ENCODE measurements at regions not wholly inside any gene's neighbourhood (a gene's known extent, or its start where the extent isn't known, plus 50 kb on each side); places are given as distances from the start of the nearest gene placed in this dataset.

DNA sequence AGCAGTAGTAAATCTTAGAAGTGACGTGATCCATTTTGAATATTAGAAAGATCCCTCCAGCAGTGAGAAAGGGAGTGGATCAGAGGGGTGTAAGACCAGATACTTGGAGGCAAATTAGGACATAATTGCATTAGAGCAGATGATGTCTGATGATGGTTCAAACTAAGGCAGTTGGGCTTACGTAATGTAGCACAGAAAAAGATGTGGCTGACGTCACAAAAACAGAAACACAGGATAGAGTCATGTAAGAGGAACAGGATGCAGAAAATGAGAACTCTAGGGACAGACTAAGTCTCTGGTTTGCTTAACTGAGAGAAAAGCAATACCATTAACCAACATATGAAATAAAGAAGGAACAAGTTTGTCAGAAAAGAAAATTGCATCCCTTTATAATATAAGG is 392.5 kb upstream of the DACH1 start:
- FAIRE-seq, result no peak
- H3K4me1 ChIP-seq (ENCODE audit: control insufficient read depth, insufficient read depth, low read length), result no peaks in the 10 kb centered on the region
- H3K36me3 ChIP-seq (ENCODE audit: control insufficient read depth in 2 of 2, insufficient read depth in 2 of 2, low read length in 1 of 2), result no peaks in the 10 kb centered on the region
- no peaks in the 10 kb centered on the region for H3K9me3 ChIP-seq (replicated peaks; ENCODE audit: control insufficient read depth, insufficient read depth, low read length)
- CTCF ChIA-PET, result no interaction called here
- SMC1A ChIA-PET (ENCODE audit: uncharacterized antibody, unreplicated experiment), result no interaction called here
- POLR2A ChIA-PET, result no interaction called here
- no peak overlapping the region for H3K4me3 ChIP-seq
- H3K27ac ChIP-seq (ENCODE audit: control insufficient read depth, insufficient read depth), result no peak overlapping the region
- TF ChIP-seq TCF12 (IDR thresholded peaks at IDR 0.05; ENCODE audit: low read depth, low read length) (no peak), KAT2A (conservative IDR thresholded peaks at IDR 0.05; ENCODE audit: control insufficient read depth, low read depth, low read length) (no peak)
- no peaks in the 10 kb centered on the region for H4K20me1 ChIP-seq (ENCODE audit: control insufficient read depth, insufficient read depth)
- no peak for ATAC-seq
- 0% methylated on average over 3 of the region's 3 CpGs for WGBS (ENCODE audit: insufficient coverage, insufficient replicate concordance, low lambda C conversion rate, missing lambda C conversion rate)
- no peak overlapping the region for H3K4me2 ChIP-seq (ENCODE audit: control insufficient read depth, insufficient read depth)
- intact Hi-C loops (cut with micrococcal nuclease; ENCODE audit: unreplicated experiment) (no loop called here), in situ Hi-C loops (cut with MboI) (no loop called here)
- no peak overlapping the region for H2AFZ ChIP-seq (ENCODE audit: control insufficient read depth, low read depth, low read length)
- H3K9ac ChIP-seq (ENCODE audit: control insufficient read depth, insufficient read depth, low read length), result no peak overlapping the region
- H3K27me3 ChIP-seq (replicated peaks in 1 of 2; ENCODE audit: control insufficient read depth in 2 of 2, insufficient read depth in 2 of 2, low read length in 1 of 2), result no peaks in the 10 kb centered on the region
- no peaks in the 10 kb centered on the region for H3K79me2 ChIP-seq (ENCODE audit: control insufficient read depth, insufficient read depth, low read length)
- BruUV-seq (replicated peaks), result no TSS peak
- no peak for DNase-seq (ENCODE audit: low read depth, low spot score)
- RAD21 ChIA-PET (ENCODE audit: unreplicated experiment), result no interaction called here

DNA sequence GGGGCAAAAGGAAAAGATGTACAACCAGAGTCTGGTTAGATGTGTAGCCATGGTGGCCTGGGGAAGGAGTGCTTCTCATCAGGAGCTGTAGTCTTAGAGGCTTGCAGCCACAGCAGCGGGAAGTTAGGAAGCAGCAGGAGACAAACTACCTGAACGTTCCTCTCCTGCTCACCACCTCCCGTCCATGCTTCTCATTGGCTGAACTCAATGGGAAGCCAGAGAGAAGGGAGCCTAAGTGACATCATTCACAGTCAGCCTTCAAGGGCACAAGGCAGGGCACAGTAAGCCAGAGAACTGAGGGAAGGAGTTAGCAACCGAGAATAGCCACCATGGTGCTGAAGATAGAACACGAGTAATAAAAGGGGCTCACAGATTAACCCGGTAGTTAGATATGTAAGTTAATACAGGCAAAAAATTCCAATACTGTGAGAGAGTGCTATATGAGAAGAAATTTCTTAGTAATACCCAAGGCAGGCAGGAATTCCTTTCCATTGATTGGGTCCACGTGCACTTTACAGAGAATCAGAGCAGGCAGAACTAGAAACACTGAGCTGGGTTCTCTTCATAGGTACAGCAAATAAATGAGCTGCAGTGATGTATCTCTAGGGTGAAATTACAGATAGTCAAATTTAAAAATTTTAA is 391.5 kb upstream of the DACH1 start:
- Histone ChIP-seq H3K4me2 (ENCODE audit: control insufficient read depth, insufficient read depth) (no peak overlapping the region), H3K9ac (ENCODE audit: control insufficient read depth, insufficient read depth, low read length) (no peak overlapping the region), H3K27ac (ENCODE audit: control insufficient read depth, insufficient read depth) (no peak overlapping the region), H3K79me2 (ENCODE audit: control insufficient read depth, insufficient read depth, low read length) (no peaks in the 10 kb centered on the region), H3K4me3 (no peak overlapping the region), H3K27me3 (replicated peaks in 1 of 2; ENCODE audit: control insufficient read depth in 2 of 2, insufficient read depth in 2 of 2, low read length in 1 of 2) (no peaks in the 10 kb centered on the region), H4K20me1 (ENCODE audit: control insufficient read depth, insufficient read depth) (no peaks in the 10 kb centered on the region), H2AFZ (ENCODE audit: control insufficient read depth, low read depth, low read length) (no peak overlapping the region), H3K4me1 (ENCODE audit: control insufficient read depth, insufficient read depth, low read length) (no peaks in the 10 kb centered on the region), H3K36me3 (ENCODE audit: control insufficient read depth in 2 of 2, insufficient read depth in 2 of 2, low read length in 1 of 2) (no peaks in the 10 kb centered on the region), H3K9me3 (replicated peaks; ENCODE audit: control insufficient read depth, insufficient read depth, low read length) (no peaks in the 10 kb centered on the region)
- intact Hi-C loops (cut with micrococcal nuclease; ENCODE audit: unreplicated experiment), result no loop called here
- ChIA-PET POLR2A (no interaction called here), CTCF (no interaction called here), SMC1A (ENCODE audit: uncharacterized antibody, unreplicated experiment) (no interaction called here), RAD21 (ENCODE audit: unreplicated experiment) (no interaction called here)
- WGBS (ENCODE audit: insufficient coverage, insufficient replicate concordance, low lambda C conversion rate, missing lambda C conversion rate), result 52% methylated on average over 7 of the region's 7 CpGs
- in situ Hi-C loops (cut with MboI), result no loop called here
- FAIRE-seq (no peak), DNase-seq (ENCODE audit: low read depth, low spot score) (no peak), ATAC-seq (no peak)
- no TSS peak for BruUV-seq (replicated peaks)
- TF ChIP-seq PML (IDR thresholded peaks at IDR 0.05; ENCODE audit: low read length) (no peak), CHD2 (IDR thresholded peaks at IDR 0.05; ENCODE audit: borderline replicate concordance, low read depth, low read length) (no peak), WRNIP1 (IDR thresholded peaks at IDR 0.05; ENCODE audit: borderline replicate concordance, low read depth, low read length) (no peak), IKZF1 (conservative IDR thresholded peaks at IDR 0.05) (no peak), EED (IDR thresholded peaks at IDR 0.05; ENCODE audit: low read depth) (no peak), MYC (IDR thresholded peaks at IDR 0.05; ENCODE audit: insufficient read depth, insufficient read length, insufficient replicate concordance, low read length, severe bottlenecking) (no peak)
- TF ChIP-seq, protein P1, sequence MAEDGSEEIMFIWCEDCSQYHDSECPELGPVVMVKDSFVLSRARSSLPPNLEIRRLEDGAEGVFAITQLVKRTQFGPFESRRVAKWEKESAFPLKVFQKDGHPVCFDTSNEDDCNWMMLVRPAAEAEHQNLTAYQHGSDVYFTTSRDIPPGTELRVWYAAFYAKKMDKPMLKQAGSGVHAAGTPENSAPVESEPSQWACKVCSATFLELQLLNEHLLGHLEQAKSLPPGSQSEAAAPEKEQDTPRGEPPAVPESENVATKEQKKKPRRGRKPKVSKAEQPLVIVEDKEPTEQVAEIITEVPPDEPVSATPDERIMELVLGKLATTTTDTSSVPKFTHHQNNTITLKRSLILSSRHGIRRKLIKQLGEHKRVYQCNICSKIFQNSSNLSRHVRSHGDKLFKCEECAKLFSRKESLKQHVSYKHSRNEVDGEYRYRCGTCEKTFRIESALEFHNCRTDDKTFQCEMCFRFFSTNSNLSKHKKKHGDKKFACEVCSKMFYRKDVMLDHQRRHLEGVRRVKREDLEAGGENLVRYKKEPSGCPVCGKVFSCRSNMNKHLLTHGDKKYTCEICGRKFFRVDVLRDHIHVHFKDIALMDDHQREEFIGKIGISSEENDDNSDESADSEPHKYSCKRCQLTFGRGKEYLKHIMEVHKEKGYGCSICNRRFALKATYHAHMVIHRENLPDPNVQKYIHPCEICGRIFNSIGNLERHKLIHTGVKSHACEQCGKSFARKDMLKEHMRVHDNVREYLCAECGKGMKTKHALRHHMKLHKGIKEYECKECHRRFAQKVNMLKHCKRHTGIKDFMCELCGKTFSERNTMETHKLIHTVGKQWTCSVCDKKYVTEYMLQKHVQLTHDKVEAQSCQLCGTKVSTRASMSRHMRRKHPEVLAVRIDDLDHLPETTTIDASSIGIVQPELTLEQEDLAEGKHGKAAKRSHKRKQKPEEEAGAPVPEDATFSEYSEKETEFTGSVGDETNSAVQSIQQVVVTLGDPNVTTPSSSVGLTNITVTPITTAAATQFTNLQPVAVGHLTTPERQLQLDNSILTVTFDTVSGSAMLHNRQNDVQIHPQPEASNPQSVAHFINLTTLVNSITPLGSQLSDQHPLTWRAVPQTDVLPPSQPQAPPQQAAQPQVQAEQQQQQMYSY (CRISPR knock-in tag; IDR thresholded peaks at IDR 0.05), result no peak
- TF ChIP-seq, protein P2, sequence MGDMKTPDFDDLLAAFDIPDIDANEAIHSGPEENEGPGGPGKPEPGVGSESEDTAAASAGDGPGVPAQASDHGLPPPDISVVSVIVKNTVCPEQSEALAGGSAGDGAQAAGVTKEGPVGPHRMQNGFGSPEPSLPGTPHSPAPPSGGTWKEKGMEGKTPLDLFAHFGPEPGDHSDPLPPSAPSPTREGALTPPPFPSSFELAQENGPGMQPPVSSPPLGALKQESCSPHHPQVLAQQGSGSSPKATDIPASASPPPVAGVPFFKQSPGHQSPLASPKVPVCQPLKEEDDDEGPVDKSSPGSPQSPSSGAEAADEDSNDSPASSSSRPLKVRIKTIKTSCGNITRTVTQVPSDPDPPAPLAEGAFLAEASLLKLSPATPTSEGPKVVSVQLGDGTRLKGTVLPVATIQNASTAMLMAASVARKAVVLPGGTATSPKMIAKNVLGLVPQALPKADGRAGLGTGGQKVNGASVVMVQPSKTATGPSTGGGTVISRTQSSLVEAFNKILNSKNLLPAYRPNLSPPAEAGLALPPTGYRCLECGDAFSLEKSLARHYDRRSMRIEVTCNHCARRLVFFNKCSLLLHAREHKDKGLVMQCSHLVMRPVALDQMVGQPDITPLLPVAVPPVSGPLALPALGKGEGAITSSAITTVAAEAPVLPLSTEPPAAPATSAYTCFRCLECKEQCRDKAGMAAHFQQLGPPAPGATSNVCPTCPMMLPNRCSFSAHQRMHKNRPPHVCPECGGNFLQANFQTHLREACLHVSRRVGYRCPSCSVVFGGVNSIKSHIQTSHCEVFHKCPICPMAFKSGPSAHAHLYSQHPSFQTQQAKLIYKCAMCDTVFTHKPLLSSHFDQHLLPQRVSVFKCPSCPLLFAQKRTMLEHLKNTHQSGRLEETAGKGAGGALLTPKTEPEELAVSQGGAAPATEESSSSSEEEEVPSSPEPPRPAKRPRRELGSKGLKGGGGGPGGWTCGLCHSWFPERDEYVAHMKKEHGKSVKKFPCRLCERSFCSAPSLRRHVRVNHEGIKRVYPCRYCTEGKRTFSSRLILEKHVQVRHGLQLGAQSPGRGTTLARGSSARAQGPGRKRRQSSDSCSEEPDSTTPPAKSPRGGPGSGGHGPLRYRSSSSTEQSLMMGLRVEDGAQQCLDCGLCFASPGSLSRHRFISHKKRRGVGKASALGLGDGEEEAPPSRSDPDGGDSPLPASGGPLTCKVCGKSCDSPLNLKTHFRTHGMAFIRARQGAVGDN (IDR thresholded peaks at IDR 0.05), result no peak
